Upper lobe of right lung (tissue), 1 donor: ENCODE measurements at regions not wholly inside any gene's neighbourhood (a gene's known extent, or its start where the extent isn't known, plus 50 kb on each side); places are given as distances from the start of the nearest gene placed in this dataset.

Experiments used
- ATAC-seq: fragments of 200-7000 bp; cut with Tn5 transposase; one replicate; pipeline ENCODE4 v1.9.1; 2020; ENCODE audit warnings: mild to moderate bottlenecking, moderate library complexity
- DNase-seq: peaks from one replicate; pipeline ENCODE4 v3.0.0-alpha.2; 2020
- H3K27ac ChIP-seq: fragments of 200-600 bp; one replicate; pipeline ENCODE4 v1.8.0; 2022
- H3K27me3 ChIP-seq: fragments of 200-600 bp; one replicate; pipeline ENCODE4 v1.8.0; 2022; ENCODE audit warnings: mild to moderate bottlenecking
- H3K36me3 ChIP-seq: fragments of 200-600 bp; one replicate; pipeline ENCODE4 v1.8.0; 2022
- H3K4me1 ChIP-seq: fragments of 200-600 bp; one replicate; pipeline ENCODE4 v1.8.0; 2022
- H3K4me3 ChIP-seq: fragments of 200-600 bp; one replicate; pipeline ENCODE4 v1.8.0; 2022; ENCODE audit warnings: mild to moderate bottlenecking
- H3K9me3 ChIP-seq: fragments of 200-600 bp; one replicate; pipeline ENCODE4 v1.8.0; 2022
- CTCF ChIP-seq: fragments of 200-600 bp; IDR thresholded peaks from one replicate; pipeline ENCODE4 v1.8.0; 2022; ENCODE audit warnings: antibody characterized with exemption
- intact Hi-C: fragments of 100-400 bp; cut with DNase I; formaldehyde crosslinking; loops from one replicate; pipeline ENCODE4 v1.11.0; 2022
- donor health status: DM: no; HTN: yes; CAD: no; lungs with severe emphysema.

DNA sequence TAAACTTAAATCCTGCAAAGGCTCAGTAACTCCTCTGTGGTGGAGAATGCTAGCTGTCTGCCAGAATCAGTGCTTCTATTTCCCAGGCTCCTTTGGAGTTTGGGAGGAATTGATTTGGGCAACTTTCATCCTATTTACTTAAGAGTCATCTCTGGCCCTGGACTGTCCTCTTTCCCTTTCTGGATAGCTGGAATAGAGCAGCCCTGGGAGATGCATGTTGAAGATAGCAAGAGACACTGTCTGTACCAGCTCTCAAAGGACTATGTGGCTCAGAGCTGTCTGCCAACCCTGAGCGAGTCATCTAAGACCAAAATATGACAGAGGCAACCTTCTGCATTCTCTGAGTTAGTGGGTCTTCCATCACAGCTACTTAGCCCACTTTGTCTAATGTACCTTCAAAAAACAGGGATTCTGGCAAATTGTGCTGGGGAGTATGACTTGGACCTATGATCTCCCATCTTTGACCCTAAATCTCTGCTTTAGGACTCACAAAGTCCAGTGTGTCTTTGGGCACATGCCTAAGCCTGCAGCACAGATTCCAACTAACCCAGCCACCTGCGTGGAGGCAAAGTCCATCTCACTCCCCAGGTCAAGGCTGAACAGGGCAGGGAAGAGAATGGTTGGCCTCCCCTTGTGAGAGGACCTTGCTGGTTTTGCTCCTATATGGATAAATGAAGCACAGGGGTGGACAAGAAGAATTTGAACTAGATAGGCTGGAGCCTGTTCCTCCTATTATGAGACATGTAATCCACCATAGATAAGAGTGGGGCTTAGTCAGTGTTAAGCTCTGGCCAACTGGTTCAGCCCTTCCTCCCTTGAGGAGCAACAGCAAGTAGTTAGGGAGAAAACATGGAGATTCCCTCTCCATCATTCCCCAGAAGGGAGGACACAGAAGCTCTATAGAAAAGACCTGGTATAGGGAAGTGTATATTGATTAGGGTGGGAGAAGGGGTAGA lies 99.1 kb upstream of the PELI1 start:
- no peak for ATAC-seq
- no peak for DNase-seq
- Histone ChIP-seq H3K4me3 (no peak overlapping the region), H3K27ac (no peak overlapping the region), H3K4me1 (no peaks in the 10 kb centered on the region), H3K36me3 (no peaks in the 10 kb centered on the region), H3K9me3 (no peaks in the 10 kb centered on the region), H3K27me3 (no peaks in the 10 kb centered on the region)
- TF ChIP-seq CTCF = no peak
- intact Hi-C loops = no loop called here

DNA sequence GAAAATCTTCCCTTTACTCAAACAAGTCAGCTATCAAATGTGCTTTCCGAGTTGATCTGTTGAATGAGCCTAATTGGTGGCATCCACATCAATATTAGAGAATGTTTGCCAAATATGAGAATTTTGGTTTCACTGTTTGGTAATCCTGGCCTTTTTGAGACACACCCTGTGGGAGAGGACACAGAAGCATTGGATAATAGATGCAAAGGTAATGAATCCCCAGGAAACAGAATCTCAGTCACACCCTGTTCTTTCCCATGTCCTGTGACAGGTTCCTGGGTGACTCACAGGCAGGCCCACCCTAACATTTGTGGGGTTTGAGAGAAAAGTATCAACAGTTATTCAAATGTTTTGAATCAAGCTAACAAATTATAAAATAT lies 99.8 kb upstream of the PELI1 start:
- no peak for DNase-seq
- H3K27ac ChIP-seq = no peak overlapping the region

DNA sequence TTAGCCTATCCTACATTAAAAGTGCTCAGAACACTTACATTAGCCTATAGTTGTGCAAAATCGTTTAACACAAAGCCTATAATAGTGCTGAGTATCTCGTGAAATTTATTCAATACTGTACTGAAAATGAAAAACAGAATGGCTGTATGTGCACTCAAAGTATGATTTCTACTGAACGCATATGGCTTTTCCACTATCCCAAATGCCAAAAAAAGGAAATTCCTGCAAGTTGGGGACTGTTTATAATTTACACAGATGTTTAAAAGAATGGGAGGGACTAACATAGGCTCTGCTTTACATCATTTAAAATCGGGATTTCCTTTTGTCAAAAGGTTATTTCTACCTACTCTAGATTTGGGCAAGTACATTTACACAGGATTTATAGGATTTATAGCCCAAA lies 101.4 kb upstream of the PELI1 start:
- no peak for ATAC-seq
- intact Hi-C loops = no loop called here
- no peaks in the 10 kb centered on the region for H3K27me3 ChIP-seq
- DNase-seq = no peak
- H3K4me1 ChIP-seq = no peaks in the 10 kb centered on the region
- H3K27ac ChIP-seq = no peak overlapping the region
- TF ChIP-seq CTCF = no peak
- H3K9me3 ChIP-seq = no peaks in the 10 kb centered on the region
- H3K4me3 ChIP-seq = no peak overlapping the region
- H3K36me3 ChIP-seq = no peaks in the 10 kb centered on the region

More for the DNA sequence above, 99.8 kb upstream of the PELI1 start:
- Histone ChIP-seq H3K27me3 (no peaks in the 10 kb centered on the region), H3K4me3 (no peak overlapping the region), H3K36me3 (no peaks in the 10 kb centered on the region), H3K9me3 (no peaks in the 10 kb centered on the region), H3K4me1 (no peaks in the 10 kb centered on the region)
- TF ChIP-seq CTCF = no peak
- intact Hi-C loops = no loop called here
- no peak for ATAC-seq

DNA sequence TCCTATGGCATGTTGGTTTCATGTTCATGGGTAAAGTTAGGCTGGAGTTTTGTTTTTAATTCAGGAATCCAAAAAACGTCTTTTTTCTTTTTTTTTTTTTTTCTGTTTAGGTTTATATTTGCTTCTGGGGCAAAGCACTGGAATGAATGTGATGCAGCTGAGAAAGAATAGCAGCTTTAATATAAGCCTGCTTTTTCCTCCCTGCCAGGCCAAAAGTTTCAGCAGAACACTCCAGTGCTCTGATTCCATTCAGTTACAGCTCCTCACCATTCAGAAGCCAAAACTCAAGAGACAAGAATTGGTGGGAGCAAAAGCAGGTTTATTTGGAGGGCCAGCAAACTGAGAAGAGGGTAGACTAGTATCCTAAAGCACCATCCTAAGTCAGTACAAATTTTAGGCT lies 102.7 kb upstream of the PELI1 start:
- H3K36me3 ChIP-seq = no peaks in the 10 kb centered on the region
- no peak for TF ChIP-seq CTCF
- H3K4me3 ChIP-seq = no peak overlapping the region
- no peaks in the 10 kb centered on the region for H3K4me1 ChIP-seq
- intact Hi-C loops = no loop called here
- no peak for ATAC-seq
- H3K27ac ChIP-seq = no peak overlapping the region
- DNase-seq = no peak
- H3K9me3 ChIP-seq = no peaks in the 10 kb centered on the region
- H3K27me3 ChIP-seq = no peaks in the 10 kb centered on the region

- H3K4me1 ChIP-seq = no peaks in the 10 kb centered on the region
- no peak for TF ChIP-seq CTCF
Observed at GRCh38 chr2:64249426-64249825, 105.2 kb upstream of the PELI1 start.

More at GRCh38 chr2:64249426-64249825, 105.2 kb upstream of the PELI1 start:
- Histone ChIP-seq H3K9me3 (no peaks in the 10 kb centered on the region), H3K4me3 (no peak overlapping the region), H3K27me3 (no peaks in the 10 kb centered on the region), H3K36me3 (no peaks in the 10 kb centered on the region), H3K27ac (no peak overlapping the region)
- DNase-seq (no peak), ATAC-seq (no peak)
- intact Hi-C loops = no loop called here
